ENCODE measurements at regions not wholly inside any gene's neighbourhood (a gene's known extent, or its start where the extent isn't known, plus 50 kb on each side); places are given as distances from the start of the nearest gene placed in this dataset.

DNA sequence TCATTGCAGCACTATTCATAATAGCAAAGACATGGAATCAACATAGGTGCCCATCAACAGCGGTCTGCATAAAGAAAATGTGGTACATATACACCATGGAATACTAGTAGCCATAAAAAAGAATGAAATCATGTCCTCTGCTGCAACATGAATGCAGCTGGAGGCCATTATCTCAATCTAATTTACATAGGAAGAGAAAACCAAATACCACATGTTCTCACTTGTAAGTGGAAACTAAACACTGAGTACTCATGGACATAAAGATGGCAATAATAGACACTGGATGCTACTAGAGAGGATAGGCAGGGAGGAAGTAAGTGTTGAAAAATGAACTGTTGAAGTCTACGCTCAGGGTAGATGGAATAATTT lies 203.9 kb upstream of the CDH9 start:
- H3K36me3 ChIP-seq (replicated peaks in 1 of 2; ENCODE audit: control insufficient read depth in 1 of 2, insufficient read depth in 2 of 2, low read length in 1 of 2), result no peaks in the 10 kb centered on the region
- H3K4me1 ChIP-seq (ENCODE audit: control insufficient read depth in 1 of 2, insufficient read depth in 2 of 2, low read depth in 1 of 2, low read length in 1 of 2), result peaks cover 0 to 12% of the 10 kb centered on the region in 2 experiments; a peak in 3 of 4 replicates
- H3K9ac ChIP-seq, result no peak overlapping the region
- peak overlapping the region; percentile 56 to 62; a peak in 3 of 4 replicates for H3K27ac ChIP-seq (ENCODE audit: low read depth in 2 of 2, low read length in 1 of 2)
- H2AFZ ChIP-seq (ENCODE audit: low read depth), result no peak overlapping the region
- H3K79me2 ChIP-seq (ENCODE audit: insufficient read depth), result no peaks in the 10 kb centered on the region
- ChIA-PET CTCF (no interaction called here), POLR2A (no interaction called here)
- H4K20me1 ChIP-seq (ENCODE audit: insufficient read depth), result no peaks in the 10 kb centered on the region
- 39% methylated on average over 2 of the region's 2 CpGs for WGBS (ENCODE audit: low lambda C conversion rate)
- no peak for DNase-seq
- no peaks in the 10 kb centered on the region for H3K9me2 ChIP-seq
- no peak overlapping the region for H3K4me3 ChIP-seq (ENCODE audit: low read depth in 2 of 2, low read length in 1 of 2)
- peaks cover 18% of the 10 kb centered on the region for H3F3A ChIP-seq (replicated peaks; ENCODE audit: insufficient read depth)
- no peak for TF ChIP-seq SIN3A (IDR thresholded peaks at IDR 0.05; ENCODE audit: borderline replicate concordance, low read depth, low read length)
- no peak for TF ChIP-seq YY1 (IDR thresholded peaks at IDR 0.05; ENCODE audit: low read depth)
- no peak for TF ChIP-seq GABPA (IDR thresholded peaks at IDR 0.05; ENCODE audit: low read depth)
- no peak for TF ChIP-seq RAD21 (IDR thresholded peaks at IDR 0.05; ENCODE audit: low read length)
- TF ChIP-seq MXI1 (IDR thresholded peaks at IDR 0.05; ENCODE audit: low read depth, low read length), result no peak
- TF ChIP-seq, protein P1, sequence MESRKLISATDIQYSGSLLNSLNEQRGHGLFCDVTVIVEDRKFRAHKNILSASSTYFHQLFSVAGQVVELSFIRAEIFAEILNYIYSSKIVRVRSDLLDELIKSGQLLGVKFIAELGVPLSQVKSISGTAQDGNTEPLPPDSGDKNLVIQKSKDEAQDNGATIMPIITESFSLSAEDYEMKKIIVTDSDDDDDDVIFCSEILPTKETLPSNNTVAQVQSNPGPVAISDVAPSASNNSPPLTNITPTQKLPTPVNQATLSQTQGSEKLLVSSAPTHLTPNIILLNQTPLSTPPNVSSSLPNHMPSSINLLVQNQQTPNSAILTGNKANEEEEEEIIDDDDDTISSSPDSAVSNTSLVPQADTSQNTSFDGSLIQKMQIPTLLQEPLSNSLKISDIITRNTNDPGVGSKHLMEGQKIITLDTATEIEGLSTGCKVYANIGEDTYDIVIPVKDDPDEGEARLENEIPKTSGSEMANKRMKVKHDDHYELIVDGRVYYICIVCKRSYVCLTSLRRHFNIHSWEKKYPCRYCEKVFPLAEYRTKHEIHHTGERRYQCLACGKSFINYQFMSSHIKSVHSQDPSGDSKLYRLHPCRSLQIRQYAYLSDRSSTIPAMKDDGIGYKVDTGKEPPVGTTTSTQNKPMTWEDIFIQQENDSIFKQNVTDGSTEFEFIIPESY (IDR thresholded peaks at IDR 0.05; ENCODE audit: borderline replicate concordance, low read depth), result no peak
- TF ChIP-seq TAF1 (IDR thresholded peaks at IDR 0.05; ENCODE audit: borderline replicate concordance, low read depth, low read length), result no peak
- TF ChIP-seq RXRA (IDR thresholded peaks at IDR 0.05; ENCODE audit: borderline replicate concordance, low read depth), result no peak
- H3K9me3 ChIP-seq, result no peaks in the 10 kb centered on the region
- H3K27me3 ChIP-seq (ENCODE audit: insufficient read depth), result no peaks in the 10 kb centered on the region
- H3K4me2 ChIP-seq, result peak overlapping the region; percentile 39; the same call in 1 of the 2 replicates

DNA sequence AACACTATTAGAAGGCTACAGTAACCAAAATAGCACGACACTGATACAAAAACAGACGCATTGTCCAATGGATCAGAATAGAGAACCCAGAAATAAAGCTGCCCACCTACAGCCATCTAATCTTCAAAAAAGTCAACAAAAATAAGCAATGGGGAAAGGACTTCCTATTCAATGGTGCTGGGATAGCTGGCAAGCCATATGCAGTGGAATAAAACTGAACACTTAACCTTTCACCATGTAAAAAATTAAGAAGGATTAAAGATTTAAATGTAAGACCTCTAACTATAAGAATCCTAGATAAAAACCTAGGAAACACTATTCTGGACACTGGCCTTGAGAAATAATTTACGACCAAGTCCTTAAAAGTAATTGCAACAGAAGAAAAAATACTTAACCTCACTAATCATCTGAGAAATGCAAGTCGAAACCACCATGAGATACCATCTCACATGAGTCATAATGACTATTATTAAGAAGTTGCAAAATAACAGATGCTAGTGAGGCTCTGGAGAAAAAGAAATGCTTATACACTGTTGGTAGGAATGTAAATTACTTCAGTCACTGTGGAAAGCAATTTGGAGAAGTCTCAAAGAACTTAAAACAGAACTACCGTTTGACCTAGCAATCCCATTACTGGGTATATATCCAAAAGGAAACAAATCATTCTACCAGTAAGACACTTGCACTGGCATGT lies 203.3 kb upstream of the CDH9 start:
- Histone ChIP-seq H3K9ac (no peak overlapping the region), H3K4me3 (ENCODE audit: low read depth in 2 of 2, low read length in 1 of 2) (no peak overlapping the region), H3K36me3 (replicated peaks in 1 of 2; ENCODE audit: control insufficient read depth in 1 of 2, insufficient read depth in 2 of 2, low read length in 1 of 2) (no peaks in the 10 kb centered on the region), H3K4me1 (ENCODE audit: control insufficient read depth in 1 of 2, insufficient read depth in 2 of 2, low read depth in 1 of 2, low read length in 1 of 2) (peaks cover 0 to 12% of the 10 kb centered on the region in 2 experiments; a peak in 3 of 4 replicates), H3K9me2 (no peaks in the 10 kb centered on the region), H3K4me2 (peak overlapping the region; percentile 39; the same call in 1 of the 2 replicates), H3K79me2 (ENCODE audit: insufficient read depth) (no peaks in the 10 kb centered on the region), H4K20me1 (ENCODE audit: insufficient read depth) (no peaks in the 10 kb centered on the region), H2AFZ (ENCODE audit: low read depth) (no peak overlapping the region; the same call in 1 of the 2 replicates), H3K27ac (ENCODE audit: low read depth in 2 of 2, low read length in 1 of 2) (peak overlapping the region; percentile 62 to 69; a peak in 3 of 4 replicates), H3K27me3 (ENCODE audit: insufficient read depth) (no peaks in the 10 kb centered on the region), H3K9me3 (no peaks in the 10 kb centered on the region), H3F3A (replicated peaks; ENCODE audit: insufficient read depth) (peaks cover 18% of the 10 kb centered on the region)
- ChIA-PET CTCF (no interaction called here), POLR2A (no interaction called here)
- WGBS (ENCODE audit: low lambda C conversion rate), result 21% methylated on average over 5 of the region's 5 CpGs
- no peak for DNase-seq
- TF ChIP-seq GATA2 (CRISPR knock-in tag; IDR thresholded peaks at IDR 0.05) (no peak), EZH2phosphoT487 (IDR thresholded peaks at IDR 0.05; ENCODE audit: borderline replicate concordance, low read depth) (no peak), ELF1 (IDR thresholded peaks at IDR 0.05) (0 out of 2 replicates have a peak, but pooled peaks have one; percentile 11), JUND (IDR thresholded peaks at IDR 0.05) (peak; percentile 100), FOXM1 (IDR thresholded peaks at IDR 0.05; ENCODE audit: low read depth) (peak; percentile 94; the same call in 1 of the 2 replicates), SIN3A (IDR thresholded peaks at IDR 0.05; ENCODE audit: borderline replicate concordance, low read depth, low read length) (no peak), TCF12 (IDR thresholded peaks at IDR 0.05) (peak; percentile 99), POLR2AphosphoS5 (IDR thresholded peaks at IDR 0.05; ENCODE audit: low read depth, low read length) (peak; percentile 94)
- TF ChIP-seq, protein P1 (IDR thresholded peaks at IDR 0.05; ENCODE audit: borderline replicate concordance, low read depth), result peak; percentile 87
- TF ChIP-seq, protein P2, sequence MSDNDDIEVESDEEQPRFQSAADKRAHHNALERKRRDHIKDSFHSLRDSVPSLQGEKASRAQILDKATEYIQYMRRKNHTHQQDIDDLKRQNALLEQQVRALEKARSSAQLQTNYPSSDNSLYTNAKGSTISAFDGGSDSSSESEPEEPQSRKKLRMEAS (IDR thresholded peaks at IDR 0.05; ENCODE audit: low read depth), result peak; percentile 27; the same call in 1 of the 2 replicates
- TF ChIP-seq, protein P3, sequence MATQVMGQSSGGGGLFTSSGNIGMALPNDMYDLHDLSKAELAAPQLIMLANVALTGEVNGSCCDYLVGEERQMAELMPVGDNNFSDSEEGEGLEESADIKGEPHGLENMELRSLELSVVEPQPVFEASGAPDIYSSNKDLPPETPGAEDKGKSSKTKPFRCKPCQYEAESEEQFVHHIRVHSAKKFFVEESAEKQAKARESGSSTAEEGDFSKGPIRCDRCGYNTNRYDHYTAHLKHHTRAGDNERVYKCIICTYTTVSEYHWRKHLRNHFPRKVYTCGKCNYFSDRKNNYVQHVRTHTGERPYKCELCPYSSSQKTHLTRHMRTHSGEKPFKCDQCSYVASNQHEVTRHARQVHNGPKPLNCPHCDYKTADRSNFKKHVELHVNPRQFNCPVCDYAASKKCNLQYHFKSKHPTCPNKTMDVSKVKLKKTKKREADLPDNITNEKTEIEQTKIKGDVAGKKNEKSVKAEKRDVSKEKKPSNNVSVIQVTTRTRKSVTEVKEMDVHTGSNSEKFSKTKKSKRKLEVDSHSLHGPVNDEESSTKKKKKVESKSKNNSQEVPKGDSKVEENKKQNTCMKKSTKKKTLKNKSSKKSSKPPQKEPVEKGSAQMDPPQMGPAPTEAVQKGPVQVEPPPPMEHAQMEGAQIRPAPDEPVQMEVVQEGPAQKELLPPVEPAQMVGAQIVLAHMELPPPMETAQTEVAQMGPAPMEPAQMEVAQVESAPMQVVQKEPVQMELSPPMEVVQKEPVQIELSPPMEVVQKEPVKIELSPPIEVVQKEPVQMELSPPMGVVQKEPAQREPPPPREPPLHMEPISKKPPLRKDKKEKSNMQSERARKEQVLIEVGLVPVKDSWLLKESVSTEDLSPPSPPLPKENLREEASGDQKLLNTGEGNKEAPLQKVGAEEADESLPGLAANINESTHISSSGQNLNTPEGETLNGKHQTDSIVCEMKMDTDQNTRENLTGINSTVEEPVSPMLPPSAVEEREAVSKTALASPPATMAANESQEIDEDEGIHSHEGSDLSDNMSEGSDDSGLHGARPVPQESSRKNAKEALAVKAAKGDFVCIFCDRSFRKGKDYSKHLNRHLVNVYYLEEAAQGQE (IDR thresholded peaks at IDR 0.05; ENCODE audit: low read depth, low read length), result no peak
- TF ChIP-seq, protein P4, sequence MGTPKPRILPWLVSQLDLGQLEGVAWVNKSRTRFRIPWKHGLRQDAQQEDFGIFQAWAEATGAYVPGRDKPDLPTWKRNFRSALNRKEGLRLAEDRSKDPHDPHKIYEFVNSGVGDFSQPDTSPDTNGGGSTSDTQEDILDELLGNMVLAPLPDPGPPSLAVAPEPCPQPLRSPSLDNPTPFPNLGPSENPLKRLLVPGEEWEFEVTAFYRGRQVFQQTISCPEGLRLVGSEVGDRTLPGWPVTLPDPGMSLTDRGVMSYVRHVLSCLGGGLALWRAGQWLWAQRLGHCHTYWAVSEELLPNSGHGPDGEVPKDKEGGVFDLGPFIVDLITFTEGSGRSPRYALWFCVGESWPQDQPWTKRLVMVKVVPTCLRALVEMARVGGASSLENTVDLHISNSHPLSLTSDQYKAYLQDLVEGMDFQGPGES (IDR thresholded peaks at IDR 0.05; ENCODE audit: low read depth, low read length), result no peak

All from SK-N-SH (cell line).